Dendritic cell treated with granulocyte-macrophage colony-stimulating factor and Interleukin-4, amounts not matched to agents 40 ng/mL and 50 ng/mL, for 4 days (primary cell): ENCODE measurements at regions not wholly inside any gene's neighbourhood (a gene's known extent, or its start where the extent isn't known, plus 50 kb on each side); places are given as distances from the start of the nearest gene placed in this dataset.

Source experiments
- H3K27ac Mint-ChIP-seq: one replicate; pipeline ENCODE4 v1.8.0; 2022; ENCODE audit warnings: mild to moderate bottlenecking, mixed read lengths
- H3K27me3 Mint-ChIP-seq: one replicate; pipeline ENCODE4 v1.8.0; 2022; ENCODE audit warnings: mild to moderate bottlenecking, mixed read lengths
- H3K36me3 Mint-ChIP-seq: one replicate; pipeline ENCODE4 v1.8.0; 2022; ENCODE audit warnings: low read depth, mixed read lengths
- H3K4me1 Mint-ChIP-seq: one replicate; pipeline ENCODE4 v1.8.0; 2022; ENCODE audit warnings: low read depth, mixed read lengths
- H3K4me3 Mint-ChIP-seq: one replicate; pipeline ENCODE4 v1.8.0; 2022; ENCODE audit warnings: mild to moderate bottlenecking, moderate library complexity, mixed read lengths
- H3K9me3 Mint-ChIP-seq: one replicate; pipeline ENCODE4 v1.8.0; 2022; ENCODE audit warnings: mixed read lengths
- intact Hi-C: fragments of 100-400 bp; cut with micrococcal nuclease; formaldehyde crosslinking; loops from one replicate; pipeline ENCODE4 v1.15.0; 2022

DNA sequence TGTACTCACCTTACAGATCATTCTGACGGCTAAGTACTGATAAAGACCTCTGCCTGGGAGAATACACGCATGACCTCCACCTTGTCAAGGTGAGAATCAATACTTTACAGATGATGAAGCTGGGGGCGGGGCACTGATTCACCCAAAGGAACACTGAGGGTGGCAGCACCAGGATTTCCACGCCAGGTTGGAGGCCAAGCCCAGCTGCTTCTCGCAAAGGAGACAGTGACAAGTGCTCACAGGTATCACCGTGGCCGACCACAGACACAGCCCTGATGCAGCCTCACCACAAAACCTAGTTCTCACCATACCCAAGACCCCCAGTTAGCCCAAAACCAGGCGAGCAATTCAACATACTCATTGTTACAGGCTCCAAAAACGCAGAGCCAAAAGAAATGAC lies 434.2 kb downstream of the SOX9 start:
- H3K36me3 Mint-ChIP-seq: no peaks in the 10 kb centered on the region
- intact Hi-C loops: no loop called here

DNA sequence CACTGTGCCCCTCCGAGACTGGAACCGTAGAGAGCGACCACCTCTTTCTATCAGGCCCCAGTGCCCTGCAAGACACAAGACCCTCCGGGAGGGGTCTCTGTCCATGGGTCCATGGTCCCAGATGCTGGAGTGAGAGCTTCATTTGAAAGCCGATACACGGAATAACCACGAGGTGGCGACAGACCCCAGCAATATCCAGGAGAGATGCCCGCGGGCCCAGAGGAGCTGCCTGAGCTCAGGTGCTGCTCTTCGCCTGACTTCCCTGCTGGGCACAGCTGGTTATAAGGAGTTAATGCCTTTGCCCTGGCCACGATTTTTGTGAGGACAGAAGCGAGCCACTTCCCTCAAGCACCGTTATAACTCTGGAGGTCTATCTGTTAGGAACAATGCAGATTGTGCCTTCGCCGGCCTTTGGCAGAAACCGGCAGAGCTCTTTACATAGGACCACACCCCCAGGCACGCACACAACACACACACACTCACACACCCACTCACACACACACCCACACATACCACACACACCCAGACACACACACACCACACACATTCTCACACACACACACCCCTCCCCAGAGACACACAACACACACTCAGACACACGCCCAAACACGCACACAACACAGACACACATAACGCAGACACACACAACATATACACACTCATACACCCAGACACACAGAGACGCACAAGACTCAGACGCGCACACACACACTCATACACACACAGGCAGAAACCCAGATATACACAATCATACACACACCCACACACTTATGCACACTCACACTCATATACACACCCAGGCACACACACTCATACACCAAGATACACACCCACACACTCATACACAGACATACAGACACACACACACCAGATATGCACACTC lies 436.4 kb downstream of the SOX9 start:
- no peaks in the 10 kb centered on the region for H3K27me3 Mint-ChIP-seq
- H3K4me3 Mint-ChIP-seq: no peak overlapping the region
- H3K9me3 Mint-ChIP-seq: no peaks in the 10 kb centered on the region
- no peaks in the 10 kb centered on the region for H3K36me3 Mint-ChIP-seq
- intact Hi-C loops: no loop called here
- H3K27ac Mint-ChIP-seq: no peak overlapping the region
- no peaks in the 10 kb centered on the region for H3K4me1 Mint-ChIP-seq

More for the DNA sequence above, 434.2 kb downstream of the SOX9 start:
- Mint-ChIP-seq H3K9me3 (no peaks in the 10 kb centered on the region), H3K27me3 (no peaks in the 10 kb centered on the region), H3K4me3 (no peak overlapping the region), H3K4me1 (no peaks in the 10 kb centered on the region), H3K27ac (no peak overlapping the region)

GRCh38 chr17:72558971-72559476 lies 438.2 kb downstream of the SOX9 start:
- Mint-ChIP-seq H3K27ac (no peak overlapping the region), H3K4me3 (no peak overlapping the region), H3K36me3 (no peaks in the 10 kb centered on the region), H3K27me3 (no peaks in the 10 kb centered on the region), H3K4me1 (no peaks in the 10 kb centered on the region), H3K9me3 (no peaks in the 10 kb centered on the region)
- intact Hi-C loops: no loop called here

DNA sequence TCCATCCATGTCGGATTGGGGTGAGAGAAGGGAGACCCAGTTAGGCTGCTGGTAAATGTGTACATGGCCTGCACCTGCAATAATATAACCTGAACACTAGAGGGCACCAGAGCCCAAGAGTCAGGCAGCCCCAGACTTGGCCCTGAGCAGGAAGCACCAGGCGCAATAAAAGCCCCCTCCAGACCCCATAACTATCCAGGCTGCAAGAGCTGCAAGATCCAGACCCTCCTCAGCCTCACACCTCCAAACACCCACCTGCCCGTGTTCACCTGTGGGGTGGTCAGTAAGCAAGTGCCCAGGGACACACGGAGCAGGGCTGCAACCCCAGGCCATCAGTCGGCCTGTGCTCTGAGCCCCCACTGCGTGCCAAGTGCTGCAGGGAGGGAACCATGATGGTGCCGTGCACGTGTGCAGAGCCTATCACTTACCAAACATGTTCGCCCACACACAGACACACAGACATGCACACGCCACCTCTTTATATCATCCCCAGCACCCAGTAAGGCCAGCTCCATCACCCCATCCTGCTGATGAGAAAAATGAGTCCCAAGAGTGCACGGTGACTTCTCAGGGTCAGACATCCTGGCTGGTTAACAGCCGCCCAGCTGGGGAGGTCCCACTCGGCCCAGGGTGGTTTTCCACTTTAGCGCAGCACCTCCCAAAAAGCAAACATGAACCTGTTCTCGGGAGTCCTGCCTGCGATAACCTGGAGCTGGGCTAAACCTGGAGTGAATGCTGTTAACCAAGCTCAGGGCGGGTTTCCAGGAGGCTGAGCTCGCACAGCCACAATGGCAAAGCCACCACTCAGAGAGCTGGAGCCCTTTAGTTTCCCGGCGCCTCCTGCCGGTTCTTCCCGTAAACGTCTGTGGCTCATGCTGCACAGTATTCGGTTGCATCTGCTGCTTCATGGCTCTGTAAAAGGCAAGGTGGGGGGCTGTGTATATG lies 439.8 kb downstream of the SOX9 start:
- Mint-ChIP-seq H3K36me3 (no peaks in the 10 kb centered on the region), H3K27me3 (no peaks in the 10 kb centered on the region), H3K4me1 (no peaks in the 10 kb centered on the region), H3K9me3 (no peaks in the 10 kb centered on the region), H3K4me3 (no peak overlapping the region), H3K27ac (no peak overlapping the region)
- intact Hi-C loops: loop anchor here (10.0 kb wide), 1 partner anchor 624 kb away; no protein-coding TSS in a partner anchor

GRCh38 chr17:72561266-72561665 lies 440.4 kb downstream of the SOX9 start:
- no peak overlapping the region for H3K27ac Mint-ChIP-seq
- no peaks in the 10 kb centered on the region for H3K27me3 Mint-ChIP-seq
- no peaks in the 10 kb centered on the region for H3K36me3 Mint-ChIP-seq
- intact Hi-C loops: loop anchor here (10.0 kb wide), 1 partner anchor 624 kb away; no protein-coding TSS in a partner anchor
- H3K4me3 Mint-ChIP-seq: no peak overlapping the region
- H3K9me3 Mint-ChIP-seq: no peaks in the 10 kb centered on the region
- H3K4me1 Mint-ChIP-seq: no peaks in the 10 kb centered on the region

DNA sequence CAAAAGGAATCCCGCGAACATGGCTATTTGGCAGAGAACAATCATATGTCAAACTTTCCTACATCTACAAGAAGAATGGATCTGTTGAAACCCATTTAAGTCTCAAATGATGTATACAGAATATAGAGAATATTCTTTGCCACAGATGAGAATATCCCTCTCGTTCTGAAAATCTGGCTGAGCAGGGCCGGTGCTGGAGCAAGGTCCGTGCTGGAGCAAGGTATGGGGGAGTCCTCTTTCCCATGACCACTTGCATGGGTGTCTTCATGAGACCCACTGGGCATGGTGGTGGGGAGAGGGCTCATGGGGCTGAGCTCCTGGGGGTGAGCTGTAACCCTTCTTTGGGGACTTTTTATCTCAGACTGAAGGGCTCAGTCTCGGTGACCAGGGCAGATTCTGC lies 440.9 kb downstream of the SOX9 start:
- Mint-ChIP-seq H3K36me3 (no peaks in the 10 kb centered on the region), H3K27me3 (no peaks in the 10 kb centered on the region), H3K4me3 (no peak overlapping the region), H3K27ac (no peak overlapping the region), H3K9me3 (no peaks in the 10 kb centered on the region), H3K4me1 (no peaks in the 10 kb centered on the region)
- intact Hi-C loops: loop anchor here (10.0 kb wide), 1 partner anchor 623 kb away; no protein-coding TSS in a partner anchor

DNA sequence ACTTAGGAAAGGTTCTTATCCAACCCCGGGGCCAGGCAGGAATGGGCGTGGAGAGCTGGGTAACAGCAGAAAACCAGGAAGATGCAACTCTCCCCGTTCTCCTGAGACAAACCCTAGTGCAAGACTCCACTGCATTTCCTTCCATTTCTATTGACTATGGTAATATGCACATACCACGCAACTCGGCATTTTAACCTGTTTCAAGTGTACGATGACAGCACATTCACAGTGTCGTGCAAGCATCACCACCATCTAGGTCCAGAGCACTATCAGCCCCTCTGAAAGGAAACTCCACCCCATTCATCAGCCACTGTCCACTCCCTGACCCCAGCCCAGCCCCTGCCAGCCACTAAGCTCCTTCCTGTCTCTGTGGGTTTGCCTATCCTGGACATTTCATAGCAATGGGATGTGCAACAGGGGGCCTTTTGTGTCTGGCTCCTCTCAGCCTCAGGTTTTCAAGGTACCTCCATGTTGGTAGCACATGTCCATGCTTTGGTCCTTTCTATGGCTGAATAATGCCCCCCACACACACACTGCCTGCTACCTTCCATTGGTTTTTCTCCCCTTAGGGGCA lies 441.9 kb downstream of the SOX9 start:
- Mint-ChIP-seq H3K4me3 (no peak overlapping the region), H3K4me1 (no peaks in the 10 kb centered on the region), H3K27me3 (peaks cover 4% of the 10 kb centered on the region), H3K36me3 (no peaks in the 10 kb centered on the region), H3K9me3 (no peaks in the 10 kb centered on the region), H3K27ac (no peak overlapping the region)
- intact Hi-C loops: loop anchor here (10.0 kb wide), 1 partner anchor 622 kb away; no protein-coding TSS in a partner anchor

DNA sequence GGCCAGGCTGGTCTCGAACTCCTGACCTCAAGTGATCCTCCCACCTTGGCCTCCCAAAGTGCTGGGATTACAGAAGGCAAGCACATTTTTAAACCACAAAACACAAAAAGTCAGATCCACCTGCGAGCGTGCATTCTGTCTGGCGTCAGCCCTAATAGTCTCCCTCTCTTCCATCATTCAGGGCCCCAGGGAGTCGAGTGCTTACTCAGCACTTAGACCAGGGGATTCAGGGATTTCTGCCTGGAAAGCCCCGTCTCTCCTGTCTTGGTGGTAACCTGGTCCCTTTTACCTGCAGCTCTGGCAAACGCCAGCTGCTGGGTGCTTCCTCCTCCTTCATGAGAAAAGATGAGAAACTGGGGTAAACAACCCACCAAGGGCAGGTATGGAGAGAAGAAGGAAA lies 443.1 kb downstream of the SOX9 start:
- Mint-ChIP-seq H3K4me1 (no peaks in the 10 kb centered on the region), H3K27me3 (peaks cover 4% of the 10 kb centered on the region), H3K4me3 (no peak overlapping the region), H3K36me3 (no peaks in the 10 kb centered on the region), H3K9me3 (no peaks in the 10 kb centered on the region), H3K27ac (no peak overlapping the region)
- intact Hi-C loops: loop anchor here (10.0 kb wide), 1 partner anchor 621 kb away; no protein-coding TSS in a partner anchor

- H3K9me3 Mint-ChIP-seq: no peaks in the 10 kb centered on the region
- H3K27ac Mint-ChIP-seq: no peak overlapping the region
- H3K36me3 Mint-ChIP-seq: no peaks in the 10 kb centered on the region
- intact Hi-C loops: loop anchor here (10.0 kb wide), 1 partner anchor 620 kb away; no protein-coding TSS in a partner anchor
- H3K4me3 Mint-ChIP-seq: no peak overlapping the region
- H3K27me3 Mint-ChIP-seq: peaks cover 4% of the 10 kb centered on the region
- H3K4me1 Mint-ChIP-seq: no peaks in the 10 kb centered on the region
Observed at GRCh38 chr17:72565006-72565405, 444.2 kb downstream of the SOX9 start.

GRCh38 chr17:72565758-72566157 lies 444.9 kb downstream of the SOX9 start:
- intact Hi-C loops: loop anchor here (10.0 kb wide), 1 partner anchor 619 kb away; no protein-coding TSS in a partner anchor
- H3K36me3 Mint-ChIP-seq: no peaks in the 10 kb centered on the region
- no peak overlapping the region for H3K4me3 Mint-ChIP-seq
- H3K9me3 Mint-ChIP-seq: no peaks in the 10 kb centered on the region
- H3K27ac Mint-ChIP-seq: no peak overlapping the region
- no peaks in the 10 kb centered on the region for H3K4me1 Mint-ChIP-seq
- peaks cover 4% of the 10 kb centered on the region for H3K27me3 Mint-ChIP-seq

- intact Hi-C loops: loop anchor here (10.0 kb wide), 1 partner anchor 618 kb away; no protein-coding TSS in a partner anchor
- Mint-ChIP-seq H3K4me1 (no peaks in the 10 kb centered on the region), H3K9me3 (no peaks in the 10 kb centered on the region), H3K36me3 (no peaks in the 10 kb centered on the region), H3K4me3 (no peak overlapping the region), H3K27ac (no peak overlapping the region), H3K27me3 (peaks cover 5% of the 10 kb centered on the region)
Observed at GRCh38 chr17:72566671-72567484, 446.1 kb downstream of the SOX9 start.

DNA sequence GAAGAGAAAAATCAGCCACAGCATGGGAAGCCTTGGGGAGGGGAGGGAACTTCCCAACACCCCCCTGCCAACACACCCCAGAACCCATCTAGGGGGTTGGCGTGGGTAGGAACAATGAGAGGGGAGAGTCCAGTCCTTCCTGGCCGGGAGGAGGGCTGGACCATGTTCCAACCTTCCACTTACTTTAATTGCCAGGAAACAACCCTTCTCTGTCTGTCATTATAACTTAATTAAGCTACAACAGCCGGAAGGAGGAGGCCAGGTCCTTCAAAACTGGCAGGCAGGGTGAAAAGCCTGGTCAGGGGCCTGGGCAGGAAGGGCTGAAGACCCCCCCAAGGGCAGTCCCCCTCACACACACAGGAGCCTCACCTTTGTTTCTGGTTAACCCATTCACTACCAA lies 447.0 kb downstream of the SOX9 start:
- H3K27me3 Mint-ChIP-seq: peaks cover 8% of the 10 kb centered on the region
- H3K9me3 Mint-ChIP-seq: no peaks in the 10 kb centered on the region
- no peaks in the 10 kb centered on the region for H3K4me1 Mint-ChIP-seq
- no peaks in the 10 kb centered on the region for H3K36me3 Mint-ChIP-seq
- H3K27ac Mint-ChIP-seq: no peak overlapping the region
- H3K4me3 Mint-ChIP-seq: no peak overlapping the region
- intact Hi-C loops: loop anchor here (10.0 kb wide), 1 partner anchor 617 kb away; no protein-coding TSS in a partner anchor
